DMS114 treated with DMSO at 0.1 percent for 48 hours (cell line): ENCODE measurements at regions not wholly inside any gene's neighbourhood (a gene's known extent, or its start where the extent isn't known, plus 50 kb on each side); places are given as distances from the start of the nearest gene placed in this dataset.
A peak's percentile ranks its signal among the peaks of the same experiment; 100 is the strongest.
"Not testable (repeated sequence)": the region's sequence is repeated elsewhere in the genome, so short reads cannot be mapped to it uniquely, and the experiment has no call there.

Source experiments
- DNase-seq: peaks from one replicate; lab custom pipeline; 2025; ENCODE audit not compliant: unreplicated experiment; lab: John Stamatoyannopoulos, UW

DNA sequence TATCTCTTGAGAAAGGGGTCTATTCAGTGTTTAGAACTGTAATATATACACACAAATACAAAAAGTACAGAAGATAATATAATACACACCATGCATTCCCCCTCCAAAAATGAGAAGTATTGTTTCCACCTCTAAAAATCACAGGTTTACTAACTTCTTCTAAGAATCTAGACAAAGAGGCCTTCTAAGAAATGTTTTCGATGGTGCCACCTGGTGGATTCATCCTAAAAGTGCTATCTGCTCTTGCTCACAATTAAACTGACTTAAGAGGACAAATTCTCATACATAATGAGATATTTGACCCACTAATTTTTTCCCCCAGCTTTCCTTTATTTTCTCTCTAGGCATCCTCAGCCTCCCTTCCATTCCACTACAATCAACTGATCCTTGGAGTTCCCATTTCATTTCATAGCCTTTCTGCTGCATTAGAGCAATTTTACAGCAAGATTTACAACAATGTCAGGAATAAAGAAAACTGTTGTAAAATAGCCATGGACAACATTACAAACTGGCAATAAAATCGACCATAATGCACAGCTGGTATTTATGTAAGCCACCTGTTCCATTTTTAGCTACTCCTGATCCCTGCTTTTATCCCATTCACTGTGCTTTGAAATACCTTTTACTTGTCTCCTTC lies 124.6 kb downstream of the ARRDC4 start:
- peak; percentile 80 for DNase-seq

DNA sequence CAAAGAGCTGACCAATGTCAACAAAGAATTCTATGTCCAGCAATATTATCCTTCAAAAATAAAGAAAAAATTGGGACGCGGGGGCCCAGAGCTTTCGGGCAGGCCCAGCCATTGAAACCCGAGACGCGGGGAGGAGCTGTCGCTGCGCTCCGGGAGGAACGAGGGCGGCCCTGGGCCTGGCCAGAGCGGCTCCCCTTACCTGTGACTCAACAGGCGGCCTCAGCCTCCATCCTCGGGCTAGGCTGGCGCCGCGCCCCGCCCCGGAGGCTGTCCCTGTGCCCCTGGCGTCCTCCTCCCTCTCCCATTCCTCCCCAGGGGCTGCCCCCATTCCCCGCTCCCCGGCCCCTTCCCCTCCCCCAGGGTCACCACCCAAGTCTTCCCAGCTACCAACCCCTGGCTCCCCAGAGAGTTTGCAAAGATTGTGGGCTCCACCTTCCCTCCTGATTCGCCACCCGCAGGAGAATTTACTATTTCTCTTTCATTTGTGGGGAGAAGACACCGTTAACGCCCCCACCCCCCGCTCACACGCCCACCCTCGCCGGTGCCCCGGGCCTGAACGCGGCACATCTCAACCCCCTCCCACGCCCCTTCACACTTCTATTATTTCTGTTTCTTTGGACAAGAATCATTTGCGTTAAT lies 127.9 kb downstream of the ARRDC4 start:
- not testable (repeated sequence) for DNase-seq

DNA sequence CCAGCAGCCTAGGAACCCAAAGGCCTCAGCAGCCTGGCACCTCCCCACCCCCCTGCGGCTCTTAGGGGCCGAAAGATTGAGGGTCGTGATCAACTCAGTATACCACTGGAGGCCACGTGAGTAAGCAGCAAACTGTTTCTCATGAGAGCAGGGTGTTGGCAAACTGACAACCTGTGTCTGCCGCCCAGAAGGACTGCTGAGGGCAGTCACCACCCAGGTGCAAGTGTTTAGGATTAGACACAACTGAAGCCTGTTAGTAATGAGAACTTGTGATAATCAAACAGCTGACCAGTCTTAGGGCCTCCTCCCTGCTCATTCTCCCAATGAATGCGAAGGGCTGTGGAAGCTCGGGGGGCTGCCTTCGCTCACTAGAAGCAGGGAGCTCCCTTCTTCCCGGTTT lies 128.8 kb downstream of the ARRDC4 start:
- not testable (repeated sequence) for DNase-seq

DNA sequence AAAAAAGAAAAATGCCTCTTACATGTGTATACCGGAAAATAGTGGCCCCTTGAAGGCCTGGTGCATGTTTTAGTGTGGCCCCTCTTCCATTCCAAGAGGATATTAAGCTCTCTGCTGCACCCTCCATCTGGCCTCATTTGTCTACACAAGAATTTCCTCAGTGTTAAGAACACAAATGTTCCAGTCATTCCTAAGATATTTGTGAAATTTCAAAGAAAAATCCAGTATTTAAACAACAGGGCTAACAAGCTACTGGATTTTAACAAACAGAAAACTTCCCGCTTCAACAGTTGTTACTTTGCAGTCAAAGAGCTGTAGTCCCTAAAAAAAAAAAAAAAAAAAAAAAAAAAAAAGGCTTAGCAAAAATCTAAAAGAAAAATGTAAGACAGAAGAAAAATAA lies 137.5 kb downstream of the ARRDC4 start:
- not testable (repeated sequence) for DNase-seq

DNA sequence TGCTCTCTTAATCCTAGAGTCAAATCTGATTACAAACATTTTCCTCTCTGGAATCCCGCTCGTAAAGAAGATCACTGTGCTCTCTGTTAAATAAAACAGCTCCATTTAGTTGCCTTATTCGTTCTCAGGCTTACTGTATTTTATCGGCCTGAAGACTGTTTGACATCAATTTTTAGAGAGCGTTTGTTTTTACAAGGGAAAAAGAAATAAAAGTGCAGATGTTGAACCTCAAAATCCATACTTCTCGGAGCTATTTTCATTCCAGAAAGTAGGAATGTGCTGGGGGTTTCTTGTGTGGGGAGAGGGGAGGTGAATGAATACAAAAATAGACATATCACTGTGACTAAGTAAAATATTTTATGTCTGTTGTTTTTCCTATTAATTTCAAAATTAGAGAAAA lies 140.1 kb downstream of the ARRDC4 start:
- DNase-seq = not testable (repeated sequence)

DNA sequence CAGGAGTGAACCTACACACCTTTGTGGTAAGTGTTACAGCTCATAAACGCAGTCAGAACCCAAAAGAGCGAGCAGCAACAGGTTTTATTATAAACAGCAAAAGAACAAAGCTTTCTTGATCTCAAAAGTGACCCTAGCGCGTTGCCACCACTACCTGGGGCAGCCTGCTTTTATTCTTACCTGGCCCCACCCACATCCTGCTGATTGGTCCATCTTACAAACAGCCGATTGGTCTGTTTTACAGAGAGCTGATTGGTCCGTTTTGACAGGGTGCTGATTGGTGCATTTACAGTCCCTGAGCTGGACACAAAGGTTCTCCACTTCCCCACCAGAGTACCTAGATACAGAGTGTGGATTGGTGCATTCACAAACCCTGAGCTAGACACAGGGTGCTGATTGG lies 143.1 kb downstream of the ARRDC4 start:
- DNase-seq = no peak

DNA sequence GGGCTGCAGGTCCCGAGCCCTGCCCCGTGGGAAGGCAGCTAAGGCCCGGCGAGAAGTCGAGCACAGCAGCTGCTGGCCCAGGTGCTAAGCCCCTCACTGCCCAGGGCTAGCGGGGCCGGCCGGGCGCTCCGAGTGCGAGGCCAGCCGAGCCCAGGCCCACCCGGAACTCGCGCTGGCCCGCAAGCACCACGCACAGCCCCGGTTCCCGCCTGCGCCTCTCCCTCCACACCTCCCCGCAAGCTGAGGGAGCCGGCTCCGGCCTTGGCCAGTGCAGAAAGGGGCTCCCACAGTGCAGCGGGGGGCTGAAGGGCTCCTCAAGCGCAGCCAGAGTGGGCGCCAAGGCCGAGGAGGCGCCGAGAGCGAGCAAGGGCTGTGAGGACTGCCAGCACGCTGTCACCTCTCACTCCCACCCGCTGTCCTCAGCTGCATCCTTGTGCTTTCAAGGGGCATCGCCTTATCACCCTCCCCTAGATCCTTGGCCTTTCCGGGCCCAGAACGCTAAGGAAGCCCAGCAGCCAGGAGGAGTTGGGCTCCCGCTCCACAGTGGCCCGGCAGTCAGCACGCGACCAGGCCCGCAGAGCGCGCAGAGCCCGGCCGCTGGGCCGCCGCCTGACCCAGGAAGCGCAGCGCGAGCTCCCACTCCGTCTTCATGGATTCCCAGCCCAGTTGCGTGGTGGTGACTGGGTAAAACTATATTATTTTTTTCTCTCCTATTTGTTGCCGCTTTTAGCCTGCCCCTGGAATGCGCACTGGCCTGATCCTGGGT lies 144.1 kb downstream of the ARRDC4 start:
- DNase-seq = not testable (repeated sequence)

DNA sequence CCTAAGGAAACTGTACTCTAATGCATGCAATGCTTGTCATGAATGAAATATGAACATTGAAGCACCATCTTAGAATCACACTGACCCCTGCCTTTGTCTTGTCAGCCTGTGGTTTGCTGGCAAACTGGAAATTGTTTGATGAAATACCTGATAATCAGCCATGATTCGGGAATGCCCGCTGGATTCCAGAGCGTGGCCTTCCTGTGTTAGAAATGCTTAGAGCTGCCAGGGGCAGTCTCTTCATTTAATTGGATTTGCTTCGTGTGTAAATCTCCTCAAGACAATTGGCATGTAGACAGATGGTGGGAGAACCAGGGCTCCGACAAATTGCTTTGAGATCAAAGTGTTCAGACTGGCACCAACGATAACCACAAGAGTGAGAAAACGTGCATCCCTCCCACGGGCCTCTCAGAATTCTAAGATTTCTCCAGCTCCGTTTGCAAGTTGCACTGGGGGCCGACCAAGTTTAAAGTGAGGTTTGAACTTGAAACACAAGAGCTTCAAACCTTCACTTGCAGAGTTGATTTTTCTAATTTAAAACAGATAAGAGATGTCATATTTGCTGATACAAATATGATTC lies 146.2 kb downstream of the ARRDC4 start:
- not testable (repeated sequence) for DNase-seq

DNA sequence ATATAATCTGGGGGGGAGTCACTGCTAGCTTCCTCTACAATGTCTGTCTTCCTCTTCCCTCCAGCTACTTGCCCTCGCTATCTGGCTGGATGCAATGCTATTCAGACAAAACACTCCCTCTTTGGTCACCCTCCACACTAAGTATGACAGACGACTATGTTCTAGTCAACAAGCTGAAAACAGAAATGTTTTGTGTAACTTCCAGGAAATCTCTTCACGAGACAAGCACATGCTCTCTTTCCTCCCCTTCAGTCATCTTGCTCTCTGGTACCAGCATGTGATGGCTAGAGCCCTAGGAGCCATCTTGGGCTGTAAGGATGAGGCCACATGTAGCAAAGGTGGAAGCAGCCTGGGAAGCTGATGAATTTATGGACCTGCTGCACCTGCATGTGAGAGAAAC lies 151.3 kb downstream of the ARRDC4 start:
- no peak for DNase-seq

DNA sequence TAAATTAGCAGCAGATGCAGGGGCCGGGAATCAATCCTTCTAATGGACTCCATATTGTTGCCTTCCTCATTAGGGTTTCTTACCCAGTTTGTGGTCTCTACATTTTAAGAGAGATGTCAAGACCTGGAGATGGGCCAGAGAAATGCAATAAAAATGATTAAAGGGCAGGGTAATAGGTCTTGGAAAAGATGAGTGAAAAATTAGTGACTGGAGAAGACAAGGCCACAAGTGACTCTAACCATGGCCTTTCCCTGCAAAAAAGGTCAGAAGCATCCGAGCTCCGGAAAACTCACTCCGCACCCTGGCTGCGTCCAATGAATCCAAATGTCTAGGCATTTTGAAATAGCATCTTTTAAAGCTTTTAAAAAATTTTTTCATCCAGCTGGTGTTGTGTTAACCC lies 152.8 kb downstream of the ARRDC4 start:
- no peak for DNase-seq

DNA sequence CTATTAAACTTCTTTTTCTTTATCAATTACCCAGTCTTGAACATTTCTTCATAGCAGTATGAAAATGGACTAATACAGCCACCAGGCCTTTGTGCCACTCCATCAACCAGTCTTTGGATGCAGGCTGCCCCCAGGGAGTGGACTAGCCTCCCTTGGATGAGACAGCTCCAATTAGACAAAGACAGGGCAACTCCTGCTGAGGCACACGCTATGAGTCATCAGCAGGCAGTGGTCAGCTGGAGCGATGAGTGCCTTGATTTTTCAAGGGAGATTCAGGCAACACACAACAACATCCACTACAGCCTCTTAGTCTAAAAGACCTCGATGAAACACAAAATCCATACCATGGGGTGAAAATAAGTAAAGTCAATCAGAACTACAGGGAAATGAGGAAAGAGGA lies 160.1 kb downstream of the ARRDC4 start:
- DNase-seq = no peak

DNA sequence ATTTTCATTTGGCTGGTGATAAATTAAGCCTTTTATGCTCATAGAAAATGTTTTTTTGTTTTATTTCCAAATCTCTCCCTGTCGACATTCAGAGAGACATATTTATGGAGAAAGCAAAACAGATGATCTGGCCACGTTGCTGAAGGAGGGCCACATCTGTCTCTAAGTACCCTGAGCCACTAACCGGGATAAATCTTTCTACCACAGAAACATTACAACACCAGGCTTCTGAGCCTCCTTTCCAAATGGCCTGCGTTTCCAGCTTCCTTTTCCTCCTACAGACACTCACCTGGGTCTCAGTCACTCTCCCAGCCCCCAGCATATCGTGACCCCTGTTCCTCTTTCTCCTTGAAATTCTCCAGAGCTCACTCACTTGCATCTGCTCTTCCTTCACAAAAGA lies 161.0 kb downstream of the ARRDC4 start:
- DNase-seq = no peak

DNA sequence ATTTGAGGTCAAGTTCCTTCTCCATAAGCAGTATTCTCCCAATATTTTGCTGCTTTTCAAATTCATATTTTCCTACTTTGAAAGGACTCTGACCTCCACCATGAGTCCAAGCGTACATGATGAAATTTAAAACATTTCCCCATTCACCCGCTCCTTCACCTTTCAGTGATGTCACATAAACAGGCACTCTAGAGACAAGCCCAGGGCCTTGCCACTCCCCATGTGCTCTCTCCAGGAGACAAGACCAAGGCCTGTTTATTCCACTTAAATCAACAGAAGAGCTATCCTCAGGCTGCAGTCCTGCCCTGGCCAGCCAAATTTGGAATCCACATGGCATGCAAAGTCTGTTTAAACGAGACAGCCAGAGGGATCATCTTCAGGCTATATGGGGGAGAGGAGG lies 161.5 kb downstream of the ARRDC4 start:
- no peak for DNase-seq

DNA sequence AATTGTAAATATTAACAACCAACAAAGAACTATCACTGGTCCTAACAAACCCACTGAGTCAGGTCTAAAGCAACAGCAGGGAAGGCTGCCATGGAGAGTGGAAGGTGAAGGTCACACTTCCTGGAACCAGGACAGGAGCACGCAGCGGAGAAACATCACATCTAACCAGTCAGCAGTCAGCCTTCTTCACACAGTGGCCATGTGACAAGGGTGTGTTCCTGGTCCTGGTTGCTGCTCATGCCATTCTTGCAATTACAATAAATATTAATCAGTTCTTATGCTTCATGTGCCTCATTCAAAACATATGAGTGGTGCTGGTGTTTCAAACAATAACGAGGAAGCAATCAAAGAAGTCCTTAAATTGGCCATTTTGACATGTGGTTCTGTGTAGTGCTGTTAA lies 162.8 kb downstream of the ARRDC4 start:
- DNase-seq = no peak

DNA sequence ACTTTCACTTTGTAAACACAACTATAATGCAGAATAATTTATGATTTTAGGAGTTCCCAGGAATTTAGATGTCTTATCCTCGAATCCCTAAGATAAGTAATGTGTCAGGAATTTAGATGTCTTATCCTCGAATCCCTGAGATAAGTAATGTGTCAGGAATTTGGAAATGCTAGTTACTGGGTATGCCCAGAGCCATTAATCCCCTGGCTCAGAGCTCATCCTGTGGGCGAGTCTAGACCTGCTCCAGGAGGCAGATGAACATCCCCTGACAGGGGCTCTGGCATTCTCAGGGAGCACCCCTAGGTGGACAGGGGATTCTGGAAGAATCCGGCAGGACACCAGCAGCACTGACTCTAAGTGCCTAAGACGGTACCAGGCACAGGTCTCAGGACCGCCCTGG lies 163.3 kb downstream of the ARRDC4 start:
- DNase-seq = no peak

DNA sequence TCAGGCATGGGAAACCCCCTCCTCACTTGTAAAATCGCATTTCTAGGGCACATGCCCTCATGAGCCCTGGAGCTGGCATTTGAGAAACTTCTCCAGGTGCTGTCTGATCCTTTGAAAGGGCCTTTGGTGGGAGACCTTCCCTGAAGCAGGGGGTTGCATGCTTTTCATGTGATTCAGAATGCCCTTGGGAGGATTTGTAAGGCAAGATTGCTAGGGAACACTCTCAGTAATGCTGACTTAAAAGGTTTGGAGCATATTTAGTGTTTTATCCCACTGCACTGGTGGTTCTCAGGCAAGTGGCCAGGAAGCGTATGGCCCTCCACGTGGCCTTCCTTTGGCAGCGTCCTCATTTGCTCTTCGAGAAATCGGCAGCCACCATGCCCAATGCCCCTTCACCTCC lies 164.1 kb downstream of the ARRDC4 start:
- DNase-seq = no peak

DNA sequence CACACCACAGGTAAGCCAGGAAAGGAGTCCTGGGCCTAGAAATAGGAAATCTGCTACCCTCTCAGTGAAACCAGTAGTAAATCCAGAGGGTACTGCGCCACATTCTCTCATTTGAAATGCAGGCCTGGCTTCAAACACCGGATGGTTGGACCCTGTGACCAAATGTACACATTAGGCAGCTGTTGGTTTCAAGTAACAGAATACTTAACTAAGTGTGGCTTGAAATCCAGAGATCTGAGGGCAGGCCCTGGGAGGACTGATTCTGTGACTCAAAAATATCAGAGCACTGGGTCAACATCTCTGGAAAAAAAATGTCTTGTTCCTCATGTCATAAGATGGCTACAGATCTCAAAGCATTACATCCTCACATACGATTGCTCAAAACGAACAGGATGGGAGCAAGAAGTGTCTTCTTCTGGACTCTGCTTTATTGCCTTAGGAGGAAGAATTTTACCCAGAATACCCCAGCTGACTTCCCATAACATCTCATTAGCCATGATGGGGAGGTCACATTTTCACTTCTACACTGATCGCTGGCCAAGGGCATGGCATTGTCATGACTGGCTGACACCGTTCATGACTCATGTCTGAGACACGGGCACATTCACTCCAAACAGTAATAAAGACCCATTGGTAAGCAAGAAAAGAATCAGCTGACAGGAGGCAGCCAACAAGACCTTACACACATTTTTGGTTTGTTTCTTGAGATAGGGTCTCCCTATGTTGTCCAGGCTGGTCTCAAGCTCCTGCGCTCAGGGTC lies 166.0 kb downstream of the ARRDC4 start:
- no peak for DNase-seq

DNA sequence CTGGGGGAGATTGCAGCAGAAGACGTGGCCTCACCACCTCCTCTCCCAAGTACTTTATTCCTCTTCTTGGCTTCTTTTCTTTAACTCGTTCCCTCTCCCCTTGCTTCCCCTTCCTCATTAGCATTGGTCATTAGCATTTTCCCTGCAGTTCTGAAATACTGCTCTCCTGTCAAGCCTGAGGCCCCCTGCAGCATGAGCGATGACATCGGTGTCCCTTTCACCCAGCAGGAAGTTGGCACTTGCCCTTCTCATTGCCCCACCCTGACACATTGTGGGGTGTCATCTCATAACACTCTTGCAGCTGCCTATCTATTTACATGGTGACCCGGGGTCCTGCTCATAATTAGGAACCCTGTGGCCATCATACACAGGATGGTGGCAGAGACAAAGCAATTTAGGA lies 167.1 kb downstream of the ARRDC4 start:
- no peak for DNase-seq

DNA sequence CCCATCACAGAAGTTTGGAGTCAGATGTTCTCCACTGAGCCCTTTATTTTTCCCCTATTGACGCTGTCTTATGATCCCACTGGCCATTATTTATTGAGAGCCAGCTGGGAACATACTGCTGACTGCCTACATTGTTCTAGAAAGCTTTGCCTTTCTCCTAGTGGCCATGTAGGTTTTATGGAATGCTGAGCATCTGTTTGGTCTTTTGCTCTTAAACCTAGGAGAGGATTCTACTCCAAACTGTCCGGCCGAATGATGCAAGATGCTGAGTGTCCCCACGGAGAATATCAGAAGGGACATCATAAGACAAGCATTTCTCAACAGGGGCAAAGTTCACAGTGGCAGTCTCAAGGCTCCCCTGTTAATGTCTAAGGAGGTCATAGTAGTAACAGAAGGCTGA lies 171.4 kb downstream of the ARRDC4 start:
- no peak for DNase-seq

DNA sequence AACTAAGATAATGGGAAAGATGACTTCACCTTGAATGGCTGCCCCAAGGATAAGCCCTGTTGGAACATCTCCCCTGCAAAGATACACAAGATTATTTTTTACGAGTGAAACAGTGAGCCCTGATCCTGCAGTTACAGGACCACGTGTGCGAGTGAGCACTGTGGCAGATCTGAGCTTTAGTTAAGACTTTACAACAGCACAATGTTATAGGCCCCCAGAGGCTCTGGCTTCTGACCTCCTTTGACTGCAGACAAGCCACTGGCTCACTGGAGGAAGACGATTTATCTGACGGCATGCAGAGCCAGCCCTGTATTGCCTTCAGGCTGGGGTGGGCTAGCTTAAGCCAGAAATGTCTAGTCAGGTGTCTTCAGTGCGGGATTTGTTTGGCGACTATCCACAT lies 174.4 kb downstream of the ARRDC4 start:
- DNase-seq = no peak

DNA sequence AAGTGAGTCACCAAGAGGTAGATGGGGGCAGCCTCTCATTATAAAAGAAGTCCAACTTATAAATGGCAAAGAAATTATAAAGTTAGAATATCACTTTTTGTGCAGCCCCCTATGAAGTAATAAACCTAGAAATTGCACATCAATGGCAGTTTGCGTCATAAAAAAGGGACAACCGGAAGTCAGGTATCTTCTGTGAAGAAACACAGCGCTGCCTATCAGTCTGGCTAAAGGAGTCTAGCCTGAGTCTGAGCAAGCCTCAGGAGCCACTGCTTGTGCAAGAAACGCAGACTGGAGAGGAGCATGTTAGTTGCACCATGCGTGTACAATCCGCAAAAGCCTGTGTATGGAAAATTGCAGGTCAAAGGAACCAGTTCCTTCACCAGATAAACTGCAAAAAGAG lies 178.4 kb downstream of the ARRDC4 start:
- no peak for DNase-seq
